HEK293 (cell line): ENCODE measurements at regions not wholly inside any gene's neighbourhood (a gene's known extent, or its start where the extent isn't known, plus 50 kb on each side); places are given as distances from the start of the nearest gene placed in this dataset.

Experiments
- BCL11A ChIP-seq: fragments of 450-650 bp; formaldehyde crosslinking; IDR thresholded peaks from 2 replicates; pipeline ENCODE4 v1.5.1; 2016; ENCODE audit warnings: low read depth, missing biosample characterization, missing genetic modification characterization
- KLF16 ChIP-seq: fragments of 450-650 bp; formaldehyde crosslinking; IDR thresholded peaks from 2 replicates; pipeline ENCODE4 v1.5.1; 2017; ENCODE audit warnings: missing biosample characterization, missing genetic modification characterization
- ZNF10 ChIP-seq: fragments of 450-650 bp; formaldehyde crosslinking; IDR thresholded peaks from 2 replicates; pipeline ENCODE4 v1.5.1; 2017; ENCODE audit warnings: missing biosample characterization, missing genetic modification characterization
- ZNF274 ChIP-seq, 2 experiments: fragments of 200-500 bp in 1 of 2; fragments of 450-650 bp in 1 of 2; sonication (Bioruptor generic) in 1 of 2; formaldehyde crosslinking in 1 of 2; IDR thresholded peaks; 2 replicates each; pipeline versions ENCODE4 v1.5.1 to v1.6.1; 2014 to 2016; ENCODE audit warnings: borderline replicate concordance in 1 of 2, inconsistent platforms in 1 of 2, low read length in 1 of 2, missing biosample characterization in 1 of 2, missing genetic modification characterization in 1 of 2
- ZNF311 ChIP-seq: fragments of 450-650 bp; formaldehyde crosslinking; IDR thresholded peaks from 2 replicates; pipeline ENCODE4 v1.5.1; 2017; ENCODE audit warnings: missing biosample characterization, missing genetic modification characterization, borderline replicate concordance
- ZNF530 ChIP-seq: fragments of 450-650 bp; formaldehyde crosslinking; IDR thresholded peaks from 2 replicates; pipeline ENCODE4 v1.5.1; 2016; ENCODE audit warnings: low read depth, missing biosample characterization, missing genetic modification characterization
- ZNF785 ChIP-seq: fragments of 450-650 bp; formaldehyde crosslinking; IDR thresholded peaks from 2 replicates; pipeline ENCODE4 v1.5.1; 2016; ENCODE audit warnings: missing biosample characterization, missing genetic modification characterization
- ZNF830 ChIP-seq: fragments of 450-650 bp; IDR thresholded peaks from 2 replicates; pipeline ENCODE4 v1.5.0; 2018; ENCODE audit warnings: missing biosample characterization, missing genetic modification characterization, low read depth, mild to moderate bottlenecking, moderate library complexity
- TF ChIP-seq, protein P1 (sequence below): fragments of 450-650 bp; formaldehyde crosslinking; IDR thresholded peaks from 2 replicates; pipeline ENCODE4; 2016; ENCODE audit warnings: missing biosample characterization, missing genetic modification characterization
- TF ChIP-seq, protein P2 (sequence below): IDR thresholded peaks from 2 replicates; pipeline ENCODE4 v1.6.1; 2011; ENCODE audit warnings: mild to moderate bottlenecking, low read depth, low read length, borderline replicate concordance
- TF ChIP-seq, protein P3 (sequence below): fragments of 450-650 bp; formaldehyde crosslinking; IDR thresholded peaks from 2 replicates; pipeline ENCODE4 v1.5.1; 2016; ENCODE audit warnings: missing biosample characterization, missing genetic modification characterization
- TF ChIP-seq, protein P4 (sequence below): fragments of 450-650 bp; formaldehyde crosslinking; IDR thresholded peaks from 2 replicates; pipeline ENCODE4 v1.5.1; 2016; ENCODE audit warnings: missing biosample characterization, missing genetic modification characterization, borderline replicate concordance
- TF ChIP-seq, protein P5 (sequence below): fragments of 450-650 bp; formaldehyde crosslinking; IDR thresholded peaks from 2 replicates; pipeline ENCODE4 v1.5.1; 2016; ENCODE audit warnings: missing biosample characterization, missing genetic modification characterization
- TF ChIP-seq, protein P6 (sequence below): fragments of 450-650 bp; formaldehyde crosslinking; conservative IDR thresholded peaks from 2 replicates; pipeline ENCODE4 v1.5.1; 2016; ENCODE audit warnings: low read depth, missing biosample characterization, missing genetic modification characterization

DNA sequence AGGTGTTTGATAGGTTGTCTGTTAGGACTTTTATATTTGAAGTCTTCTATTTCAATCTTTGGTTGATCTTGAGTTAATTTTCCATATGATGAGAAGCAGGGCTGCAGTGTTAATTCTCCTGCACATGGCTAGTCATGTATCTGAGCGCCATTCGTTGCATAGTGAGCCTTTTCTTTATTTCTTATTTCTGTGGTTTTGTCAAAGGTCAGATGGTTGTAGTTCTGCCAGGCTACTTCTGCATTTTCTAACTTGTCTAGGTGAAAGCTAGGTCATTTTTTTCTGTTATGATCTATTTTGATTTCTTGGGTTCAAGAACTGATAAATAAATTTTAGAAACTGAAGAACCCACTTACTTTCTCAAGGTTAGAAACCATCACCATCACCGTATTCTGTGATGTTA lies 56.7 kb downstream of the CCDC74A start:
- TF ChIP-seq, protein P1, sequence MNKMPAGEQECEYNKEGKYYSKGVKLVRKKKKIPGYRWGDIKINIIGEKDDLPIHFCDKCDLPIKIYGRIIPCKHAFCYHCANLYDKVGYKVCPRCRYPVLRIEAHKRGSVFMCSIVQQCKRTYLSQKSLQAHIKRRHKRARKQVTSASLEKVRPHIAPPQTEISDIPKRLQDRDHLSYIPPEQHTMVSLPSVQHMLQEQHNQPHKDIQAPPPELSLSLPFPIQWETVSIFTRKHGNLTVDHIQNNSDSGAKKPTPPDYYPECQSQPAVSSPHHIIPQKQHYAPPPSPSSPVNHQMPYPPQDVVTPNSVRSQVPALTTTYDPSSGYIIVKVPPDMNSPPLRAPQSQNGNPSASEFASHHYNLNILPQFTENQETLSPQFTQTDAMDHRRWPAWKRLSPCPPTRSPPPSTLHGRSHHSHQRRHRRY (tag by site-specific recombination), result no peak
- TF ChIP-seq ZNF274 (IDR thresholded peaks at IDR 0.05; ENCODE audit: low read length) (no peak), ZNF274 (tag by site-specific recombination; IDR thresholded peaks at IDR 0.05; ENCODE audit: borderline replicate concordance) (no peak), ZNF530 (tag by site-specific recombination) (no peak), ZNF10 (tag by site-specific recombination) (no peak), BCL11A (tag by site-specific recombination) (no peak), KLF16 (tag by site-specific recombination) (no peak), ZNF830 (no peak), ZNF311 (tag by site-specific recombination) (no peak), ZNF785 (no peak)
- TF ChIP-seq, protein P2, sequence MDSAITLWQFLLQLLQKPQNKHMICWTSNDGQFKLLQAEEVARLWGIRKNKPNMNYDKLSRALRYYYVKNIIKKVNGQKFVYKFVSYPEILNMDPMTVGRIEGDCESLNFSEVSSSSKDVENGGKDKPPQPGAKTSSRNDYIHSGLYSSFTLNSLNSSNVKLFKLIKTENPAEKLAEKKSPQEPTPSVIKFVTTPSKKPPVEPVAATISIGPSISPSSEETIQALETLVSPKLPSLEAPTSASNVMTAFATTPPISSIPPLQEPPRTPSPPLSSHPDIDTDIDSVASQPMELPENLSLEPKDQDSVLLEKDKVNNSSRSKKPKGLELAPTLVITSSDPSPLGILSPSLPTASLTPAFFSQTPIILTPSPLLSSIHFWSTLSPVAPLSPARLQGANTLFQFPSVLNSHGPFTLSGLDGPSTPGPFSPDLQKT, result no peak
- TF ChIP-seq, protein P3, sequence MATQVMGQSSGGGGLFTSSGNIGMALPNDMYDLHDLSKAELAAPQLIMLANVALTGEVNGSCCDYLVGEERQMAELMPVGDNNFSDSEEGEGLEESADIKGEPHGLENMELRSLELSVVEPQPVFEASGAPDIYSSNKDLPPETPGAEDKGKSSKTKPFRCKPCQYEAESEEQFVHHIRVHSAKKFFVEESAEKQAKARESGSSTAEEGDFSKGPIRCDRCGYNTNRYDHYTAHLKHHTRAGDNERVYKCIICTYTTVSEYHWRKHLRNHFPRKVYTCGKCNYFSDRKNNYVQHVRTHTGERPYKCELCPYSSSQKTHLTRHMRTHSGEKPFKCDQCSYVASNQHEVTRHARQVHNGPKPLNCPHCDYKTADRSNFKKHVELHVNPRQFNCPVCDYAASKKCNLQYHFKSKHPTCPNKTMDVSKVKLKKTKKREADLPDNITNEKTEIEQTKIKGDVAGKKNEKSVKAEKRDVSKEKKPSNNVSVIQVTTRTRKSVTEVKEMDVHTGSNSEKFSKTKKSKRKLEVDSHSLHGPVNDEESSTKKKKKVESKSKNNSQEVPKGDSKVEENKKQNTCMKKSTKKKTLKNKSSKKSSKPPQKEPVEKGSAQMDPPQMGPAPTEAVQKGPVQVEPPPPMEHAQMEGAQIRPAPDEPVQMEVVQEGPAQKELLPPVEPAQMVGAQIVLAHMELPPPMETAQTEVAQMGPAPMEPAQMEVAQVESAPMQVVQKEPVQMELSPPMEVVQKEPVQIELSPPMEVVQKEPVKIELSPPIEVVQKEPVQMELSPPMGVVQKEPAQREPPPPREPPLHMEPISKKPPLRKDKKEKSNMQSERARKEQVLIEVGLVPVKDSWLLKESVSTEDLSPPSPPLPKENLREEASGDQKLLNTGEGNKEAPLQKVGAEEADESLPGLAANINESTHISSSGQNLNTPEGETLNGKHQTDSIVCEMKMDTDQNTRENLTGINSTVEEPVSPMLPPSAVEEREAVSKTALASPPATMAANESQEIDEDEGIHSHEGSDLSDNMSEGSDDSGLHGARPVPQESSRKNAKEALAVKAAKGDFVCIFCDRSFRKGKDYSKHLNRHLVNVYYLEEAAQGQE (tag by site-specific recombination), result no peak
- TF ChIP-seq, protein P4, sequence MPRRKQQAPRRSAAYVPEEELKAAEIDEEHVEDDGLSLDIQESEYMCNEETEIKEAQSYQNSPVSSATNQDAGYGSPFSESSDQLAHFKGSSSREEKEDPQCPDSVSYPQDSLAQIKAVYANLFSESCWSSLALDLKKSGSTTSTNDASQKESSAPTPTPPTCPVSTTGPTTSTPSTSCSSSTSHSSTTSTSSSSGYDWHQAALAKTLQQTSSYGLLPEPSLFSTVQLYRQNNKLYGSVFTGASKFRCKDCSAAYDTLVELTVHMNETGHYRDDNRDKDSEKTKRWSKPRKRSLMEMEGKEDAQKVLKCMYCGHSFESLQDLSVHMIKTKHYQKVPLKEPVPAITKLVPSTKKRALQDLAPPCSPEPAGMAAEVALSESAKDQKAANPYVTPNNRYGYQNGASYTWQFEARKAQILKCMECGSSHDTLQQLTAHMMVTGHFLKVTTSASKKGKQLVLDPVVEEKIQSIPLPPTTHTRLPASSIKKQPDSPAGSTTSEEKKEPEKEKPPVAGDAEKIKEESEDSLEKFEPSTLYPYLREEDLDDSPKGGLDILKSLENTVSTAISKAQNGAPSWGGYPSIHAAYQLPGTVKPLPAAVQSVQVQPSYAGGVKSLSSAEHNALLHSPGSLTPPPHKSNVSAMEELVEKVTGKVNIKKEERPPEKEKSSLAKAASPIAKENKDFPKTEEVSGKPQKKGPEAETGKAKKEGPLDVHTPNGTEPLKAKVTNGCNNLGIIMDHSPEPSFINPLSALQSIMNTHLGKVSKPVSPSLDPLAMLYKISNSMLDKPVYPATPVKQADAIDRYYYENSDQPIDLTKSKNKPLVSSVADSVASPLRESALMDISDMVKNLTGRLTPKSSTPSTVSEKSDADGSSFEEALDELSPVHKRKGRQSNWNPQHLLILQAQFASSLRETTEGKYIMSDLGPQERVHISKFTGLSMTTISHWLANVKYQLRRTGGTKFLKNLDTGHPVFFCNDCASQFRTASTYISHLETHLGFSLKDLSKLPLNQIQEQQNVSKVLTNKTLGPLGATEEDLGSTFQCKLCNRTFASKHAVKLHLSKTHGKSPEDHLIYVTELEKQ, result no peak
- TF ChIP-seq, protein P5, sequence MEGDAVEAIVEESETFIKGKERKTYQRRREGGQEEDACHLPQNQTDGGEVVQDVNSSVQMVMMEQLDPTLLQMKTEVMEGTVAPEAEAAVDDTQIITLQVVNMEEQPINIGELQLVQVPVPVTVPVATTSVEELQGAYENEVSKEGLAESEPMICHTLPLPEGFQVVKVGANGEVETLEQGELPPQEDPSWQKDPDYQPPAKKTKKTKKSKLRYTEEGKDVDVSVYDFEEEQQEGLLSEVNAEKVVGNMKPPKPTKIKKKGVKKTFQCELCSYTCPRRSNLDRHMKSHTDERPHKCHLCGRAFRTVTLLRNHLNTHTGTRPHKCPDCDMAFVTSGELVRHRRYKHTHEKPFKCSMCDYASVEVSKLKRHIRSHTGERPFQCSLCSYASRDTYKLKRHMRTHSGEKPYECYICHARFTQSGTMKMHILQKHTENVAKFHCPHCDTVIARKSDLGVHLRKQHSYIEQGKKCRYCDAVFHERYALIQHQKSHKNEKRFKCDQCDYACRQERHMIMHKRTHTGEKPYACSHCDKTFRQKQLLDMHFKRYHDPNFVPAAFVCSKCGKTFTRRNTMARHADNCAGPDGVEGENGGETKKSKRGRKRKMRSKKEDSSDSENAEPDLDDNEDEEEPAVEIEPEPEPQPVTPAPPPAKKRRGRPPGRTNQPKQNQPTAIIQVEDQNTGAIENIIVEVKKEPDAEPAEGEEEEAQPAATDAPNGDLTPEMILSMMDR (tag by site-specific recombination), result no peak
- TF ChIP-seq, protein P6, sequence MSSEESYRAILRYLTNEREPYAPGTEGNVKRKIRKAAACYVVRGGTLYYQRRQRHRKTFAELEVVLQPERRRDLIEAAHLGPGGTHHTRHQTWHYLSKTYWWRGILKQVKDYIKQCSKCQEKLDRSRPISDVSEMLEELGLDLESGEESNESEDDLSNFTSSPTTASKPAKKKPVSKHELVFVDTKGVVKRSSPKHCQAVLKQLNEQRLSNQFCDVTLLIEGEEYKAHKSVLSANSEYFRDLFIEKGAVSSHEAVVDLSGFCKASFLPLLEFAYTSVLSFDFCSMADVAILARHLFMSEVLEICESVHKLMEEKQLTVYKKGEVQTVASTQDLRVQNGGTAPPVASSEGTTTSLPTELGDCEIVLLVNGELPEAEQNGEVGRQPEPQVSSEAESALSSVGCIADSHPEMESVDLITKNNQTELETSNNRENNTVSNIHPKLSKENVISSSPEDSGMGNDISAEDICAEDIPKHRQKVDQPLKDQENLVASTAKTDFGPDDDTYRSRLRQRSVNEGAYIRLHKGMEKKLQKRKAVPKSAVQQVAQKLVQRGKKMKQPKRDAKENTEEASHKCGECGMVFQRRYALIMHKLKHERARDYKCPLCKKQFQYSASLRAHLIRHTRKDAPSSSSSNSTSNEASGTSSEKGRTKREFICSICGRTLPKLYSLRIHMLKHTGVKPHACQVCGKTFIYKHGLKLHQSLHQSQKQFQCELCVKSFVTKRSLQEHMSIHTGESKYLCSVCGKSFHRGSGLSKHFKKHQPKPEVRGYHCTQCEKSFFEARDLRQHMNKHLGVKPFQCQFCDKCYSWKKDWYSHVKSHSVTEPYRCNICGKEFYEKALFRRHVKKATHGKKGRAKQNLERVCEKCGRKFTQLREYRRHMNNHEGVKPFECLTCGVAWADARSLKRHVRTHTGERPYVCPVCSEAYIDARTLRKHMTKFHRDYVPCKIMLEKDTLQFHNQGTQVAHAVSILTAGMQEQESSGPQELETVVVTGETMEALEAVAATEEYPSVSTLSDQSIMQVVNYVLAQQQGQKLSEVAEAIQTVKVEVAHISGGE (tag by site-specific recombination), result no peak
